ENCODE measurements at regions not wholly inside any gene's neighbourhood (a gene's known extent, or its start where the extent isn't known, plus 50 kb on each side); places are given as distances from the start of the nearest gene placed in this dataset.

GRCh38 chr11:38323961-38324761 lies 1726.1 kb upstream of the RAG2 start:
- TF ChIP-seq CTCF (IDR thresholded peaks at IDR 0.05; ENCODE audit: insufficient read depth, low read length) = no peak
- TF ChIP-seq POLR2AphosphoS5 (IDR thresholded peaks at IDR 0.05; ENCODE audit: low read depth) = no peak

All from HL-60 (cell line).